Neural cell (in vitro differentiated cells): ENCODE measurements at regions not wholly inside any gene's neighbourhood (a gene's known extent, or its start where the extent isn't known, plus 50 kb on each side); places are given as distances from the start of the nearest gene placed in this dataset.

Experiments used
- H2AFZ ChIP-seq: fragments of 200-600, 300-800 bp; sonication (generic), shearing (Covaris generic); 2 replicates; pipeline ENCODE4 v1.6.0; 2014; ENCODE audit warnings: low read depth, mild to moderate bottlenecking, antibody characterized with exemption, low read length, moderate library complexity
- H3F3A ChIP-seq: fragments of 200-600 bp; shearing (Covaris generic); 2 replicates; pipeline ENCODE4 v1.6.1; 2016; ENCODE audit warnings: mild to moderate bottlenecking, moderate library complexity, mixed read lengths, antibody characterized with exemption, low read length; ENCODE audit not compliant: insufficient read depth, poor library complexity, severe bottlenecking
- H3K27ac ChIP-seq: fragments of 200-600, 300-800 bp; sonication (generic), shearing (Covaris generic); 2 replicates; pipeline ENCODE4 v1.5.1; 2014; ENCODE audit warnings: mild to moderate bottlenecking, low read length, moderate library complexity
- H3K27me3 ChIP-seq: fragments of 300-800, 200-600 bp; sonication (generic), shearing (Covaris generic); 2 replicates; pipeline ENCODE4 v1.6.0; 2014; ENCODE audit warnings: mild to moderate bottlenecking, low read depth, low read length, moderate library complexity; ENCODE audit not compliant: insufficient read depth
- H3K36me3 ChIP-seq: fragments of 300-800, 200-600 bp; sonication (generic), shearing (Covaris generic); 2 replicates; pipeline ENCODE4 v1.5.1; 2014; ENCODE audit warnings: mild to moderate bottlenecking, antibody characterized with exemption, low read length, moderate library complexity; ENCODE audit not compliant: insufficient read depth
- H3K4me2 ChIP-seq: fragments of 300-800, 200-600 bp; sonication (generic), shearing (Covaris generic); 2 replicates; pipeline ENCODE4 v1.6.0; 2014; ENCODE audit warnings: mild to moderate bottlenecking, low read length
- H3K4me3 ChIP-seq: fragments of 300-800, 200-600 bp; sonication (generic), shearing (Covaris generic); 2 replicates; pipeline ENCODE4 v1.5.1; 2014; ENCODE audit warnings: mild to moderate bottlenecking, low read length, moderate library complexity
- H3K79me2 ChIP-seq: fragments of 200-600 bp; shearing (Covaris generic); replicated peaks from 2 replicates; pipeline ENCODE4 v1.6.0; 2014; ENCODE audit warnings: mild to moderate bottlenecking, low read length, moderate library complexity; ENCODE audit not compliant: insufficient read depth
- H3K9ac ChIP-seq: fragments of 300-800, 200-600 bp; sonication (generic), shearing (Covaris generic); 2 replicates; pipeline ENCODE4 v1.6.1; 2016; ENCODE audit warnings: mild to moderate bottlenecking, low read length, mixed read lengths
- H3K9me2 ChIP-seq: fragments of 200-600 bp; shearing (Covaris generic); 2 replicates; pipeline ENCODE4 v1.6.1; 2016; ENCODE audit warnings: mild to moderate bottlenecking, low read length, mixed read lengths; ENCODE audit not compliant: insufficient read depth
- H3K9me3 ChIP-seq: fragments of 200-600, 300-800 bp; sonication (generic), shearing (Covaris generic); 2 replicates; pipeline ENCODE4 v1.6.1; 2016; ENCODE audit warnings: mild to moderate bottlenecking, mixed run types, low read length, moderate library complexity, mixed read lengths
- H4K20me1 ChIP-seq: fragments of 200-600 bp; shearing (Covaris generic); 2 replicates; pipeline ENCODE4 v1.6.1; 2016; ENCODE audit warnings: mild to moderate bottlenecking, mixed run types; ENCODE audit not compliant: insufficient read depth
- CTCF ChIP-seq: fragments of 450-650 bp; IDR thresholded peaks from 2 replicates; pipeline ENCODE4 v1.5.1; 2014; ENCODE audit warnings: antibody characterized with exemption, mild to moderate bottlenecking, moderate library complexity; ENCODE audit not compliant: poor library complexity, severe bottlenecking
- EP300 ChIP-seq: fragments of 450-650 bp; conservative IDR thresholded peaks from 2 replicates; pipeline ENCODE4 v1.6.1; 2014; ENCODE audit warnings: antibody characterized with exemption, mild to moderate bottlenecking, moderate library complexity; ENCODE audit not compliant: poor library complexity, severe bottlenecking
- EZH2 ChIP-seq: fragments of 200-600, 300-800 bp; shearing (Covaris generic), sonication (generic); IDR thresholded peaks from 2 replicates; pipeline ENCODE4 v1.6.1; 2014; ENCODE audit warnings: antibody characterized with exemption, low read length, borderline replicate concordance, mild to moderate bottlenecking; ENCODE audit not compliant: insufficient read depth, poor library complexity, severe bottlenecking
- MXI1 ChIP-seq: fragments of 450-650 bp; conservative IDR thresholded peaks from 2 replicates; pipeline ENCODE4 v1.6.1; 2014; ENCODE audit warnings: antibody characterized with exemption, mild to moderate bottlenecking; ENCODE audit not compliant: poor library complexity, severe bottlenecking
- POLR2AphosphoS5 ChIP-seq: IDR thresholded peaks from 2 replicates; pipeline ENCODE4 v1.6.1; 2012
- RAD21 ChIP-seq: fragments of 450-650 bp; conservative IDR thresholded peaks from 2 replicates; pipeline ENCODE4 v1.6.1; 2014; ENCODE audit warnings: antibody characterized with exemption, mild to moderate bottlenecking, moderate library complexity
- REST ChIP-seq: IDR thresholded peaks from 2 replicates; pipeline ENCODE4 v1.6.1; 2012; ENCODE audit warnings: borderline replicate concordance
- SMC3 ChIP-seq: fragments of 450-650 bp; conservative IDR thresholded peaks from 2 replicates; pipeline ENCODE4 v1.6.1; 2014; ENCODE audit warnings: antibody characterized with exemption, mild to moderate bottlenecking, moderate library complexity; ENCODE audit not compliant: poor library complexity
- TAF1 ChIP-seq: IDR thresholded peaks from 2 replicates; pipeline ENCODE4 v1.6.1; 2012; ENCODE audit warnings: low read depth

- H3K9ac ChIP-seq, result no peak overlapping the region
- H3F3A ChIP-seq, result no peaks in the 10 kb centered on the region
- no peaks in the 10 kb centered on the region for H3K79me2 ChIP-seq
- H3K36me3 ChIP-seq, result no peaks in the 10 kb centered on the region
- no peak overlapping the region for H3K4me3 ChIP-seq
- no peak for TF ChIP-seq MXI1
- no peak for TF ChIP-seq EP300
- TF ChIP-seq TAF1, result no peak
- no peak for TF ChIP-seq CTCF
- no peak for TF ChIP-seq REST
- no peak for TF ChIP-seq SMC3
- TF ChIP-seq RAD21, result no peak
- no peak for TF ChIP-seq EZH2
- TF ChIP-seq POLR2AphosphoS5, result no peak
- no peak overlapping the region for H3K27ac ChIP-seq
- no peak overlapping the region for H3K4me2 ChIP-seq
- no peaks in the 10 kb centered on the region for H3K27me3 ChIP-seq
- no peaks in the 10 kb centered on the region for H3K9me3 ChIP-seq
- no peak overlapping the region for H2AFZ ChIP-seq
- H3K9me2 ChIP-seq, result no peaks in the 10 kb centered on the region
- no peaks in the 10 kb centered on the region for H4K20me1 ChIP-seq
Measured at GRCh38 chr16:87234601-87235000, 82.6 kb downstream of the C16orf95 start.

GRCh38 chr16:87235810-87236515, 81.2 kb downstream of the C16orf95 start:
- Histone ChIP-seq H3K27me3 (no peaks in the 10 kb centered on the region), H3K9me3 (no peaks in the 10 kb centered on the region), H3K9ac (no peak overlapping the region), H2AFZ (no peak overlapping the region), H3K79me2 (no peaks in the 10 kb centered on the region), H3K36me3 (no peaks in the 10 kb centered on the region), H3K9me2 (no peaks in the 10 kb centered on the region), H3K4me3 (no peak overlapping the region), H3F3A (no peaks in the 10 kb centered on the region), H3K27ac (no peak overlapping the region), H3K4me2 (no peak overlapping the region), H4K20me1 (no peaks in the 10 kb centered on the region)
- TF ChIP-seq EZH2, result no peak
- TF ChIP-seq EP300, result no peak
- no peak for TF ChIP-seq REST
- no peak for TF ChIP-seq CTCF
- TF ChIP-seq TAF1, result no peak
- no peak for TF ChIP-seq POLR2AphosphoS5
- no peak for TF ChIP-seq SMC3
- no peak for TF ChIP-seq MXI1
- TF ChIP-seq RAD21, result no peak
